ENCODE measurements at regions not wholly inside any gene's neighbourhood (a gene's known extent, or its start where the extent isn't known, plus 50 kb on each side); places are given as distances from the start of the nearest gene placed in this dataset.

- Histone ChIP-seq H3K9ac (ENCODE audit: insufficient read length) (no peak overlapping the region), H3K4me3 (no peak overlapping the region), H3K9me3 (ENCODE audit: low read depth, low read length) (no peaks in the 10 kb centered on the region), H3K27ac (no peak overlapping the region), H3K36me3 (ENCODE audit: insufficient read depth, low read length) (no peaks in the 10 kb centered on the region)
- no peak for DNase-seq (ENCODE audit: low read depth, low spot score)
- no peak for TF ChIP-seq POLR2AphosphoS5 (IDR thresholded peaks at IDR 0.05; ENCODE audit: borderline replicate concordance, low read depth, low read length)
Measured at GRCh38 chr10:3509355-3509754, 275.7 kb downstream of the KLF6 start.

GRCh38 chr10:3503299-3503698 lies 281.7 kb downstream of the KLF6 start:
- no peaks in the 10 kb centered on the region for H3K36me3 ChIP-seq (ENCODE audit: insufficient read depth, low read length)
- no peak overlapping the region for H3K9ac ChIP-seq (ENCODE audit: insufficient read length)
- no peak overlapping the region for H3K4me3 ChIP-seq
- no peak for DNase-seq (ENCODE audit: low read depth, low spot score)
- TF ChIP-seq POLR2AphosphoS5 (IDR thresholded peaks at IDR 0.05; ENCODE audit: borderline replicate concordance, low read depth, low read length) (no peak), EZH2 (IDR thresholded peaks at IDR 0.05) (no peak), FOXP2 (optimal IDR thresholded peaks at IDR 0.05; ENCODE audit: control extremely low read depth, extremely low read length, insufficient read depth) (no peak)
- no peaks in the 10 kb centered on the region for H3K9me3 ChIP-seq (ENCODE audit: low read depth, low read length)
- no peak overlapping the region for H3K27ac ChIP-seq

- TF ChIP-seq EZH2 (IDR thresholded peaks at IDR 0.05) = no peak
- no peak for TF ChIP-seq POLR2AphosphoS5 (IDR thresholded peaks at IDR 0.05; ENCODE audit: borderline replicate concordance, low read depth, low read length)
- no peak for TF ChIP-seq FOXP2 (optimal IDR thresholded peaks at IDR 0.05; ENCODE audit: control extremely low read depth, extremely low read length, insufficient read depth)
- Histone ChIP-seq H3K36me3 (ENCODE audit: insufficient read depth, low read length) (no peaks in the 10 kb centered on the region), H3K4me3 (no peak overlapping the region), H3K9me3 (ENCODE audit: low read depth, low read length) (no peaks in the 10 kb centered on the region), H3K27ac (no peak overlapping the region), H3K9ac (ENCODE audit: insufficient read length) (no peak overlapping the region)
- DNase-seq (ENCODE audit: low read depth, low spot score) = no peak
Measured at GRCh38 chr10:3502673-3503072, 282.3 kb downstream of the KLF6 start.

- Histone ChIP-seq H3K27ac (no peak overlapping the region), H3K36me3 (ENCODE audit: insufficient read depth, low read length) (no peaks in the 10 kb centered on the region), H3K4me3 (no peak overlapping the region), H3K9ac (ENCODE audit: insufficient read length) (no peak overlapping the region), H3K9me3 (ENCODE audit: low read depth, low read length) (no peaks in the 10 kb centered on the region)
- TF ChIP-seq FOXP2 (optimal IDR thresholded peaks at IDR 0.05; ENCODE audit: control extremely low read depth, extremely low read length, insufficient read depth) (no peak), EZH2 (IDR thresholded peaks at IDR 0.05) (no peak), POLR2AphosphoS5 (IDR thresholded peaks at IDR 0.05; ENCODE audit: borderline replicate concordance, low read depth, low read length) (no peak)
- no peak for DNase-seq (ENCODE audit: low read depth, low spot score)
Measured at GRCh38 chr10:3500408-3500856, 284.6 kb downstream of the KLF6 start.

- H3K36me3 ChIP-seq (ENCODE audit: insufficient read depth, low read length) = no peaks in the 10 kb centered on the region
- H3K9ac ChIP-seq (ENCODE audit: insufficient read length) = no peak overlapping the region
- H3K4me3 ChIP-seq = no peak overlapping the region
- TF ChIP-seq EZH2 (IDR thresholded peaks at IDR 0.05) (no peak), FOXP2 (optimal IDR thresholded peaks at IDR 0.05; ENCODE audit: control extremely low read depth, extremely low read length, insufficient read depth) (no peak), POLR2AphosphoS5 (IDR thresholded peaks at IDR 0.05; ENCODE audit: borderline replicate concordance, low read depth, low read length) (no peak)
- no peak for DNase-seq (ENCODE audit: low read depth, low spot score)
- H3K27ac ChIP-seq = no peak overlapping the region
- H3K9me3 ChIP-seq (ENCODE audit: low read depth, low read length) = no peaks in the 10 kb centered on the region
Measured at GRCh38 chr10:3499120-3499519, 285.9 kb downstream of the KLF6 start.

- TF ChIP-seq FOXP2 (optimal IDR thresholded peaks at IDR 0.05; ENCODE audit: control extremely low read depth, extremely low read length, insufficient read depth) (no peak), POLR2AphosphoS5 (IDR thresholded peaks at IDR 0.05; ENCODE audit: borderline replicate concordance, low read depth, low read length) (no peak), EZH2 (IDR thresholded peaks at IDR 0.05) (no peak)
- Histone ChIP-seq H3K9me3 (ENCODE audit: low read depth, low read length) (no peaks in the 10 kb centered on the region), H3K4me3 (no peak overlapping the region), H3K27ac (no peak overlapping the region), H3K9ac (ENCODE audit: insufficient read length) (no peak overlapping the region), H3K36me3 (ENCODE audit: insufficient read depth, low read length) (no peaks in the 10 kb centered on the region)
- DNase-seq (ENCODE audit: low read depth, low spot score) = no peak
Measured at GRCh38 chr10:3497581-3497980, 287.4 kb downstream of the KLF6 start.

- no peaks in the 10 kb centered on the region for H3K36me3 ChIP-seq (ENCODE audit: insufficient read depth, low read length)
- H3K9me3 ChIP-seq (ENCODE audit: low read depth, low read length) = no peaks in the 10 kb centered on the region
- no peak overlapping the region for H3K27ac ChIP-seq
- H3K9ac ChIP-seq (ENCODE audit: insufficient read length) = no peak overlapping the region
- H3K4me3 ChIP-seq = no peak overlapping the region
- TF ChIP-seq FOXP2 (optimal IDR thresholded peaks at IDR 0.05; ENCODE audit: control extremely low read depth, extremely low read length, insufficient read depth) = no peak
- TF ChIP-seq EZH2 (IDR thresholded peaks at IDR 0.05) = no peak
- no peak for TF ChIP-seq POLR2AphosphoS5 (IDR thresholded peaks at IDR 0.05; ENCODE audit: borderline replicate concordance, low read depth, low read length)
- DNase-seq (ENCODE audit: low read depth, low spot score) = no peak
Measured at GRCh38 chr10:3496138-3496537, 288.9 kb downstream of the KLF6 start.

- Histone ChIP-seq H3K4me3 (no peak overlapping the region), H3K36me3 (ENCODE audit: insufficient read depth, low read length) (no peaks in the 10 kb centered on the region), H3K9me3 (ENCODE audit: low read depth, low read length) (no peaks in the 10 kb centered on the region), H3K9ac (ENCODE audit: insufficient read length) (no peak overlapping the region), H3K27ac (no peak overlapping the region)
- TF ChIP-seq POLR2AphosphoS5 (IDR thresholded peaks at IDR 0.05; ENCODE audit: borderline replicate concordance, low read depth, low read length) = no peak
- no peak for TF ChIP-seq EZH2 (IDR thresholded peaks at IDR 0.05)
- TF ChIP-seq FOXP2 (optimal IDR thresholded peaks at IDR 0.05; ENCODE audit: control extremely low read depth, extremely low read length, insufficient read depth) = no peak
- peak; percentile 35 for DNase-seq (ENCODE audit: low read depth, low spot score)
Measured at GRCh38 chr10:3495281-3495680, 289.7 kb downstream of the KLF6 start.

- Histone ChIP-seq H3K9me3 (ENCODE audit: low read depth, low read length) (no peaks in the 10 kb centered on the region), H3K27ac (no peak overlapping the region), H3K9ac (ENCODE audit: insufficient read length) (no peak overlapping the region), H3K36me3 (ENCODE audit: insufficient read depth, low read length) (no peaks in the 10 kb centered on the region), H3K4me3 (no peak overlapping the region)
- DNase-seq (ENCODE audit: low read depth, low spot score) = no peak
- TF ChIP-seq EZH2 (IDR thresholded peaks at IDR 0.05) (no peak), POLR2AphosphoS5 (IDR thresholded peaks at IDR 0.05; ENCODE audit: borderline replicate concordance, low read depth, low read length) (no peak), FOXP2 (optimal IDR thresholded peaks at IDR 0.05; ENCODE audit: control extremely low read depth, extremely low read length, insufficient read depth) (no peak)
Measured at GRCh38 chr10:3494838-3495230, 290.2 kb downstream of the KLF6 start.
